Body of pancreas (tissue), 4 donors: ENCODE measurements at regions not wholly inside any gene's neighbourhood (a gene's known extent, or its start where the extent isn't known, plus 50 kb on each side); places are given as distances from the start of the nearest gene placed in this dataset.

Experiments
- ATAC-seq: fragments of 150-250 bp; one replicate; pipeline ENCODE4 v1.9.1; 2016
- DNase-seq, 4 donors: peaks; one replicate each; pipeline ENCODE4 v3.0.0-alpha.2; 2019
- H3K27ac ChIP-seq, 4 donors: fragments of 200-600 bp; sonication (generic); 1 replicate in 3 of 4; 2 replicates in 1 of 4; pipeline versions ENCODE4 v1.5.1 to v1.6.1; 2016 to 2019; ENCODE audit warnings: mild to moderate bottlenecking in 1 of 4, mixed read lengths in 1 of 4, moderate library complexity in 1 of 4
- H3K27me3 ChIP-seq, 2 donors: fragments of 200-600 bp; sonication (generic); one replicate each; pipeline ENCODE4 v1.6.0; 2016; ENCODE audit warnings: mild to moderate bottlenecking in 1 of 2
- H3K36me3 ChIP-seq, 2 donors: fragments of 200-600 bp; sonication (generic); replicated peaks in 1 of 2; 2 replicates each; pipeline ENCODE4 v1.5.1; 2016; ENCODE audit warnings: low read depth in 2 of 2; ENCODE audit not compliant: insufficient read depth in 1 of 2
- H3K4me1 ChIP-seq: fragments of 200-600 bp; sonication (generic); one replicate; pipeline ENCODE4 v1.6.0; 2016
- H3K4me3 ChIP-seq, 2 donors: fragments of 200-600 bp; sonication (generic); 1 replicate in 1 of 2; 2 replicates in 1 of 2; pipeline ENCODE4 v1.5.1; 2016 to 2019
- H3K9me3 ChIP-seq, 3 donors: fragments of 200-600 bp; sonication (generic); 1 replicate in 2 of 3; 2 replicates in 1 of 3; pipeline ENCODE4 v1.5.1; 2016
- CTCF ChIP-seq, 7 experiments: fragments of 450-650 bp in 4 of 7; fragments of 200-600 bp in 3 of 7; sonication (generic) in 3 of 7; IDR thresholded peaks; one replicate each; pipeline ENCODE4 v1.5.1; 2016 to 2019; ENCODE audit warnings: antibody characterized with exemption in 7 of 7
- POLR2A ChIP-seq, 3 donors: fragments of 450-650 bp; IDR thresholded peaks; one replicate each; pipeline ENCODE4 v1.6.1; 2016; ENCODE audit warnings: antibody characterized with exemption in 3 of 3, mild to moderate bottlenecking in 2 of 3
- WGBS, 2 donors: methylation state at CpG; one replicate each; pipeline ENCODE4 v1.1.5; 2017; 5-methylcytosine and 5-hydroxymethylcytosine counted together
- intact Hi-C: fragments of 100-400 bp; cut with DNase I; formaldehyde crosslinking; loops from one replicate; pipeline ENCODE4 v1.15.1; 2023

- Histone ChIP-seq H3K4me3 (no peak overlapping the region), H3K27me3 (no peaks in the 10 kb centered on the region), H3K27ac (no peak overlapping the region), H3K36me3 (no peaks in the 10 kb centered on the region), H3K4me1 (no peaks in the 10 kb centered on the region), H3K9me3 (no peaks in the 10 kb centered on the region)
- intact Hi-C loops = no loop called here
- ATAC-seq (no peak), DNase-seq (no peak)
- WGBS, 2 donors = 54 to 63% methylated on average over 1 of the region's 1 CpG
- no peak for TF ChIP-seq CTCF (IDR thresholded peaks at IDR 0.05)
- TF ChIP-seq POLR2A (IDR thresholded peaks at IDR 0.05) = no peak
These were observed 916.1 kb upstream of the POT1 start for GRCh38 chr7:125845686-125846085.

- no peaks in the 10 kb centered on the region for H3K9me3 ChIP-seq
- no peak overlapping the region for H3K27ac ChIP-seq
- H3K4me1 ChIP-seq = no peaks in the 10 kb centered on the region
- WGBS, 2 donors = 38 to 48% methylated on average over 2 of the region's 2 CpGs
- no peaks in the 10 kb centered on the region for H3K36me3 ChIP-seq
- intact Hi-C loops = no loop called here
- TF ChIP-seq CTCF (IDR thresholded peaks at IDR 0.05) (no peak), POLR2A (IDR thresholded peaks at IDR 0.05) (no peak)
- ATAC-seq (no peak), DNase-seq (no peak)
- no peaks in the 10 kb centered on the region for H3K27me3 ChIP-seq
- no peak overlapping the region for H3K4me3 ChIP-seq
These were observed 904.8 kb upstream of the POT1 start for GRCh38 chr7:125834421-125834820.

GRCh38 chr7:125833839-125834238, 904.2 kb upstream of the POT1 start:
- DNase-seq (no peak), ATAC-seq (no peak)
- WGBS, 2 donors = 56 to 66% methylated on average over 8 of the region's 8 CpGs
- Histone ChIP-seq H3K9me3 (no peaks in the 10 kb centered on the region), H3K27ac (no peak overlapping the region), H3K36me3 (no peaks in the 10 kb centered on the region), H3K4me1 (no peaks in the 10 kb centered on the region), H3K4me3 (no peak overlapping the region), H3K27me3 (no peaks in the 10 kb centered on the region)
- intact Hi-C loops = no loop called here
- TF ChIP-seq CTCF (IDR thresholded peaks at IDR 0.05) = no peak
- no peak for TF ChIP-seq POLR2A (IDR thresholded peaks at IDR 0.05)

GRCh38 chr7:125830743-125831142, 901.1 kb upstream of the POT1 start:
- TF ChIP-seq POLR2A (IDR thresholded peaks at IDR 0.05) (no peak), CTCF (IDR thresholded peaks at IDR 0.05) (no peak)
- no peaks in the 10 kb centered on the region for H3K36me3 ChIP-seq
- DNase-seq (no peak), ATAC-seq (no peak)
- no peak overlapping the region for H3K27ac ChIP-seq
- H3K27me3 ChIP-seq = no peaks in the 10 kb centered on the region
- H3K9me3 ChIP-seq = no peaks in the 10 kb centered on the region
- no peak overlapping the region for H3K4me3 ChIP-seq
- no peaks in the 10 kb centered on the region for H3K4me1 ChIP-seq
- intact Hi-C loops = no loop called here

- no peaks in the 10 kb centered on the region for H3K4me1 ChIP-seq
- no peak overlapping the region for H3K27ac ChIP-seq
- TF ChIP-seq CTCF (IDR thresholded peaks at IDR 0.05) (no peak), POLR2A (IDR thresholded peaks at IDR 0.05) (no peak)
- ATAC-seq (no peak), DNase-seq (no peak)
- no peaks in the 10 kb centered on the region for H3K9me3 ChIP-seq
- intact Hi-C loops = no loop called here
- H3K36me3 ChIP-seq = no peaks in the 10 kb centered on the region
- H3K27me3 ChIP-seq = no peaks in the 10 kb centered on the region
- H3K4me3 ChIP-seq = no peak overlapping the region
- WGBS, 2 donors = 60 to 73% methylated on average over 3 of the region's 3 CpGs
These were observed 898.6 kb upstream of the POT1 start for GRCh38 chr7:125828153-125828700.
